ENCODE measurements at regions not wholly inside any gene's neighbourhood (a gene's known extent, or its start where the extent isn't known, plus 50 kb on each side); places are given as distances from the start of the nearest gene placed in this dataset.

- peak; percentile 40 to 78 for DNase-seq
Measured at GRCh38 chr10:49243610-49244283, 55.2 kb upstream of the C10orf71 start.

GRCh38 chr10:49243139-49243538, 54.9 kb upstream of the TMEM273 start:
- DNase-seq = no peak

- DNase-seq = no peak
Measured at GRCh38 chr10:49242604-49243003, 54.4 kb upstream of the TMEM273 start.

- DNase-seq = no peak
Measured at GRCh38 chr10:49241385-49241784, 53.2 kb upstream of the TMEM273 start.

GRCh38 chr10:49240946-49241345, 52.8 kb upstream of the TMEM273 start:
- peak; percentile 60 to 66 for DNase-seq

Data from inflammatory macrophage (primary cell).